ENCODE measurements at regions not wholly inside any gene's neighbourhood (a gene's known extent, or its start where the extent isn't known, plus 50 kb on each side); places are given as distances from the start of the nearest gene placed in this dataset.

GRCh38 chr17:77311371-77311981 is 170.7 kb downstream of the SEC14L1 start:
- Histone ChIP-seq H3F3A (ENCODE audit: control insufficient read depth, insufficient read depth) (no peaks in the 10 kb centered on the region), H4K20me1 (ENCODE audit: control insufficient read depth, insufficient read depth, low read depth, low read length) (0 out of 2 replicates have a peak, but pooled peaks cover 9% of the 10 kb centered on the region), H3K36me3 (ENCODE audit: control insufficient read depth, low read length) (no peaks in the 10 kb centered on the region), H3K9me3 (ENCODE audit: control insufficient read depth, insufficient read depth, low read length) (no peaks in the 10 kb centered on the region), H3K4me1 (ENCODE audit: control insufficient read depth, low read length) (peaks cover 31% of the 10 kb centered on the region), H3K4me3 (ENCODE audit: low read length) (no peak overlapping the region), H3K9me2 (replicated peaks; ENCODE audit: control insufficient read depth, low read length) (no peaks in the 10 kb centered on the region), H3K79me2 (ENCODE audit: control insufficient read depth, low read length) (no peaks in the 10 kb centered on the region), H3K4me2 (ENCODE audit: low read length) (peak overlapping the region; percentile 16; the same call in 1 of the 2 replicates), H3K27me3 (ENCODE audit: control insufficient read depth, low read length) (no peaks in the 10 kb centered on the region), H3K27ac (ENCODE audit: low read depth, low read length) (no peak overlapping the region)
- TF ChIP-seq EZH2phosphoT487 (IDR thresholded peaks at IDR 0.05; ENCODE audit: borderline replicate concordance, low read length): no peak
- TF ChIP-seq CTCF (IDR thresholded peaks at IDR 0.05; ENCODE audit: low read depth, low read length, poor library complexity, severe bottlenecking): no peak

DNA sequence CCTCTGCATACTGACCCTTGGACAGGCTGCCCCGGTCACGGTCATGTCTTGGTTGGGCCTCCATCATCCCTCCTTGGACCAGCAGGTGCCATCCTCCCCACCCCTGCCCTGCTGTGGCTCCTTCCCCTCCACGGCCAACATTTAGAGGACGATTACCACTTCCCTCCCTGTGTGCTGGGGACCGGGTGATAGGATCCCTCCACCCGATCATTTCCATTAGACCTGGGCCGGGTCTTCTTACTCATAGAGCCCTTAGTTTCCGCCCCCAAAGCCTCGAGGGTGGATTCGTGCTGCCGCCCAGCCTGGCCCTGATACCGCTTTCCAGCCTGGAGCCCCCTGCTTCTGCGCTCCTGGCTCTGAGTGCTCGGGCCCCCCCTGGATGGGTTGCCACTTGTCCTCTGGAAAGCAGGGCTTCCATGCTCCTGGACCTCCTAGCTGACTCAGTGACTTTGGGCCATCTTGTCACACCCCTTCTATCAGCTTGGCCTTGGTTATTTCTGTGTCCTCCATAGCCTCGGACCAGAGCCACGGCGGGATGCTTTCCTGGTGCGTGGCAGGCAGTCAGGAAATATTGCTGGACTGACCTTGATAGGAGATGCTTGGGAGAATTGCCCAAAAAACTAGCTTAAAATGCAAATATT is 171.4 kb downstream of the SEC14L1 start:
- Histone ChIP-seq H3F3A (ENCODE audit: control insufficient read depth, insufficient read depth) (0 out of 2 replicates have a peak, but pooled peaks cover 5% of the 10 kb centered on the region), H3K36me3 (ENCODE audit: control insufficient read depth, low read length) (no peaks in the 10 kb centered on the region), H3K79me2 (ENCODE audit: control insufficient read depth, low read length) (no peaks in the 10 kb centered on the region), H3K27ac (ENCODE audit: low read depth, low read length) (no peak overlapping the region), H3K4me1 (ENCODE audit: control insufficient read depth, low read length) (peaks cover 31% of the 10 kb centered on the region), H4K20me1 (ENCODE audit: control insufficient read depth, insufficient read depth, low read depth, low read length) (0 out of 2 replicates have a peak, but pooled peaks cover 7% of the 10 kb centered on the region), H3K4me2 (ENCODE audit: low read length) (no peak overlapping the region), H3K9me2 (replicated peaks; ENCODE audit: control insufficient read depth, low read length) (no peaks in the 10 kb centered on the region), H3K4me3 (ENCODE audit: low read length) (no peak overlapping the region), H3K9me3 (ENCODE audit: control insufficient read depth, insufficient read depth, low read length) (no peaks in the 10 kb centered on the region), H3K27me3 (ENCODE audit: control insufficient read depth, low read length) (no peaks in the 10 kb centered on the region)
- TF ChIP-seq CTCF (IDR thresholded peaks at IDR 0.05; ENCODE audit: low read depth, low read length, poor library complexity, severe bottlenecking) (no peak), EZH2phosphoT487 (IDR thresholded peaks at IDR 0.05; ENCODE audit: borderline replicate concordance, low read length) (no peak)

DNA sequence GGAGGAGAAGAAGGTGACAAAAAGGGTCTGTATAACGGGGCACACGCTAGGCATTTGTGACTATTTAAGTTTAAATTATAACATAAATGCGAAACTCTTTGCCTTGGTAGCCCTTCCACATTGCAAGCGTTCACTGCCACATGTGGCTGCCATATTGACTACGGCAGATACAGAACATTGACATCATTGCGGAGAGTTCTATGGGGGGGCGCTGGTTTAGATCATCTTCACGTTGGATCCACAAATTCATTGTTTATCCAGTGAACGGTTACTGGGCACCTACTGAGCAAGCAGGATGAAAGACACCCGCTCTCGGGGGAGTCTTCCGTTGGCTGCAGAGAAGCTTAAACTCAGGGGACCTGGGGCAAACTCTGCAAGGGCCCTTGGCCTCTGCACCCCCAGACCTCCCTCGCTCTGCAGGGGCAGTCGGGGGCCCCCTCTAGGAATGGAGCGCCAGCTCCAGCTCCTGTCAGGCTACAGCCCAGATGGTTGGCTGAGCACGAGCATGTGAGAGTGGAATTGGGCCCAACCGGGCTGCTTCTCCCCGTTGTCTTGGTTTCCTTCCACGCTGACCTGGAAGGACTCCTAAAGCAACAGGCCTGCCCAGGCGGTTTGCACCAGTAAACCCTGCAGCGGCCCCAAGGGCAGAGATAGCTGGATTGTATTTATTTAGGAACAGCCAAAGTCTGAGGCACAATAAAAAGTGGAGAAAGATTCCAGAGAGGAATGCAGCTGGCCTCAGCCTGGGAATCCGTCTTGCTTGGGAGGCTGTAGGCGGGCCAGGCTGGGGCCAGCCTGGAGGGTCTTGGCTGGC is 172.2 kb downstream of the SEC14L1 start:
- Histone ChIP-seq H3F3A (ENCODE audit: control insufficient read depth, insufficient read depth) (0 out of 2 replicates have a peak, but pooled peaks cover 5% of the 10 kb centered on the region), H3K4me1 (ENCODE audit: control insufficient read depth, low read length) (peaks cover 31% of the 10 kb centered on the region), H3K36me3 (ENCODE audit: control insufficient read depth, low read length) (no peaks in the 10 kb centered on the region), H3K9me2 (replicated peaks; ENCODE audit: control insufficient read depth, low read length) (no peaks in the 10 kb centered on the region), H3K9me3 (ENCODE audit: control insufficient read depth, insufficient read depth, low read length) (no peaks in the 10 kb centered on the region), H3K27ac (ENCODE audit: low read depth, low read length) (no peak overlapping the region), H3K79me2 (ENCODE audit: control insufficient read depth, low read length) (no peaks in the 10 kb centered on the region), H3K27me3 (ENCODE audit: control insufficient read depth, low read length) (no peaks in the 10 kb centered on the region), H3K4me3 (ENCODE audit: low read length) (no peak overlapping the region), H4K20me1 (ENCODE audit: control insufficient read depth, insufficient read depth, low read depth, low read length) (0 out of 2 replicates have a peak, but pooled peaks cover 4% of the 10 kb centered on the region), H3K4me2 (ENCODE audit: low read length) (no peak overlapping the region)
- TF ChIP-seq CTCF (IDR thresholded peaks at IDR 0.05; ENCODE audit: low read depth, low read length, poor library complexity, severe bottlenecking) (no peak), EZH2phosphoT487 (IDR thresholded peaks at IDR 0.05; ENCODE audit: borderline replicate concordance, low read length) (no peak)
